Stimulated activated CD4-positive, alpha-beta T cell treated with anti-CD3 and anti-CD28 coated beads, Interleukin-15, amount 100 ng/mL, for 1 hour (primary cell): ENCODE measurements at regions not wholly inside any gene's neighbourhood (a gene's known extent, or its start where the extent isn't known, plus 50 kb on each side); places are given as distances from the start of the nearest gene placed in this dataset.
"Not testable (repeated sequence)": the region's sequence is repeated elsewhere in the genome, so short reads cannot be mapped to it uniquely, and the experiment has no call there.

Experiments
- DNase-seq, 2 donors: peaks; one replicate each; pipeline ENCODE4 v3.0.0-alpha.2; 2020; ENCODE audit warnings: low read depth in 1 of 2, low spot score in 1 of 2

DNA sequence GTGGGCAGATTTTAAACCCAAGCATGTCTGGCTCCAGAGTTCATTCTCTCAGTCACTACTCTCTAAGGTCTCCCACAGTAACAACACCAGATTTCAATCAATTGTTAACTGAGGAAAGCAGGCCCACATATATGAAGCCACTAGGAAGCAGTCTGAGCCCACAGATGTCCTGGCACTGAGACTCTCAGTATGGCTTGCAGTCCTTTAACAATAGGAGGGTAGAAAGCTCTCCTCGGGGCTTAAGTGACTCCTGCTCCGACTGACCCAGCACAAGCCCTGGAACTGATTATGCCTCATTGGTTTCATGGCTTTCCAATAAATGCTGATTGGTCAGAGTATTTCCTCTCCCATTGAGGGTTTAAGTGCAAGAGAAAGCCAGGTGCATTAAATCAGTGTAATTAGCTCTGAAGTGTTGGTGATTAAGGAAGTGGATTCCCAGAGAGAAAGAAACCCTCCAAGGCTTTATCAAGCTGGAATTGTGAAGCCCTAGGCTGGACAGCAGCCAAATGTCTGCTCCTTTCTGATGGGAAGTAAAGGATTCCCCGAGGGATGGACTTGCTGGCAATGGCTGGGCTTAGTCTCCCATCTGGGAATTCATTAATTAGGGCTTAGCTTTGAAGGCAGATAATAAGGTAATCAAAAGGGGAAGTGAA is 76.6 kb upstream of the PROKR2 start:
- no peak for DNase-seq

GRCh38 chr20:5390720-5391119 is 74.0 kb upstream of the PROKR2 start:
- DNase-seq: no peak

GRCh38 chr20:5386846-5387245 is 70.1 kb upstream of the PROKR2 start:
- not testable (repeated sequence) for DNase-seq

GRCh38 chr20:5381527-5381926 is 64.8 kb upstream of the PROKR2 start:
- not testable (repeated sequence) for DNase-seq

DNA sequence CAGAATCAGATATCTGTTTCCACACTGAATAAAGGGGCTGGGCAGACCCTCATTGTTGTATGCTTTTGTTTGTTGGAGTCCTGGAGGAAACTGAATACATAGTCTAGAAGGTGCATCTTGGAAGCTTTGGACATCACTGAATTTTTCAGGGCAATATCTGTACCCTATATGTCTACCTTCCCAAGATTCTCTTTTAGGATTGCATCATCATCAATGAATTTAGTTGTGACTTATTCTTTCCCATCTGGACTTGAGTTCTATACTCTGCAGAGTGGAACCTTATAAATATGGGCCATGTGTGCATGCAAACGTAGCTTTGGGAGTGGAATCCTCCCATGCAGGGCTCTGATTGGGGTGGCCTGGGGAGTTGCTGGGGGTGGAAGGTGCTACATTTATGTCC is 60.7 kb upstream of the PROKR2 start:
- no peak for DNase-seq

- DNase-seq: no peak
Observed at GRCh38 chr20:5376228-5376627, 59.5 kb upstream of the PROKR2 start.

GRCh38 chr20:5374171-5374570 is 57.4 kb upstream of the PROKR2 start:
- DNase-seq: no peak

DNA sequence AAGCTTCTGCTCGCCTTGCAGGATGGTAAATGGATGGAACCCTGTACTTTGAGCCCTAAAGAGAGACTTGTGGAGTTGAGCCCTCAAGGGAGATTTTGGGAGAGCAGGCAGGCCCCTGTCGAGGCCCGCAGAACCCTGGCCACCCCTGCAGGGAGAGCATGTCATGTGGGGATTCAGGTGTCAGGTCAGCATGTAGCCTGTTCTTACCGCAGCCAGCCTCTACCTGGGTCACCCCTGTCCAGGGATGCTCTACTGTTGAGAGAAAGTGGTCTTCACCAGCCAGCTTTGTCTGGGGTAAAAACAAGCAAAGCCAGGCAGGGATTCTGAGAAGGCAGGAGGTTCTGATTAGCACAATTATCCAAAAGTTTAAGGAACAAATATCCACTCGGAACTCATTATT is 55.6 kb upstream of the PROKR2 start:
- DNase-seq: no peak

- DNase-seq: no peak
Observed at GRCh38 chr20:5369629-5370028, 52.9 kb upstream of the PROKR2 start.
